ENCODE measurements at regions not wholly inside any gene's neighbourhood (a gene's known extent, or its start where the extent isn't known, plus 50 kb on each side); places are given as distances from the start of the nearest gene placed in this dataset.

DNA sequence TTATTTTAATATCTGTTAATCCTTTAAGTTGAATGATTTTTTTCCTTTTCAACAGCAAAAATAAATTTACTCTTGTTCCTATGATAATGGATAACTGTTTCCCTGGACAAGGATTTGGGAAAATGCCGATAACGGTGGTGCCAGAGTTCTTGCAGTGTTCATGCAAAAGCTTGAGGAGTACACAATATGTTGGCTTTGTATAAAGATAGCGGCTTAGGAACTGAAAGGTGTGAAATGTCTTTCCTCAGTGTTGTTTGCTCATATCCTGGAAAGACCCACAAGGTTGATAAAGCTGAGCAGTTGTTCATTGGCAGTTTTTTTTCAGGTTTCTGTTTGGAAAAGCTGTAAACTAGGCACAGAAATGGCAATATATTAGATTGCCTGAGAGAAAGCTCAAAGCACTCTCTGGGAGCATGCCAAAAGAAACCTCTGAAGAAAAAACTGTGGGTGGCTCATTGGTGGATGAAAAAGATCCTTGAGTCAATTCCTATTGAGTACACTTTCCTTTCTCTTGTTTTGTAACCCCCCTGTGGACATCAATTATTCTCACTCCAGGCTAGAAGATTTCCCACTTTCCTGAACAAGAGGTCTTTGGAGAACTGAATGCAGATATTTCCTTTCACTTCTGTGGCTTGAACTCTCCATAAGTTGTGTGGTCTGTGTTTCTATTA is 117.2 kb upstream of the RGMB start:
- no peak overlapping the region for H3K4me3 ChIP-seq (ENCODE audit: low read depth, low read length, poor library complexity, severe bottlenecking)
- no peaks in the 10 kb centered on the region for H4K20me1 ChIP-seq (ENCODE audit: insufficient read depth, low read length)
- no peak overlapping the region for H3K4me2 ChIP-seq (ENCODE audit: low read length)
- H3K27ac ChIP-seq (ENCODE audit: low read depth, low read length, poor library complexity, severe bottlenecking) = no peak overlapping the region
- H3K79me2 ChIP-seq (ENCODE audit: insufficient read depth, low read length) = no peaks in the 10 kb centered on the region
- H3K36me3 ChIP-seq (ENCODE audit: insufficient read depth, low read length) = no peaks in the 10 kb centered on the region
- no peaks in the 10 kb centered on the region for H3K9me2 ChIP-seq (ENCODE audit: low read depth, low read length)
- H2AFZ ChIP-seq (ENCODE audit: low read length) = no peak overlapping the region
- no peaks in the 10 kb centered on the region for H3K9me3 ChIP-seq (ENCODE audit: low read length)
- no peaks in the 10 kb centered on the region for H3K4me1 ChIP-seq (ENCODE audit: insufficient read depth, low read length, severe bottlenecking)
- H3K27me3 ChIP-seq (ENCODE audit: insufficient read depth, low read length) = no peaks in the 10 kb centered on the region
- TF ChIP-seq EZH2 (IDR thresholded peaks at IDR 0.05; ENCODE audit: borderline replicate concordance, low read length) = no peak
- TF ChIP-seq, protein P1, sequence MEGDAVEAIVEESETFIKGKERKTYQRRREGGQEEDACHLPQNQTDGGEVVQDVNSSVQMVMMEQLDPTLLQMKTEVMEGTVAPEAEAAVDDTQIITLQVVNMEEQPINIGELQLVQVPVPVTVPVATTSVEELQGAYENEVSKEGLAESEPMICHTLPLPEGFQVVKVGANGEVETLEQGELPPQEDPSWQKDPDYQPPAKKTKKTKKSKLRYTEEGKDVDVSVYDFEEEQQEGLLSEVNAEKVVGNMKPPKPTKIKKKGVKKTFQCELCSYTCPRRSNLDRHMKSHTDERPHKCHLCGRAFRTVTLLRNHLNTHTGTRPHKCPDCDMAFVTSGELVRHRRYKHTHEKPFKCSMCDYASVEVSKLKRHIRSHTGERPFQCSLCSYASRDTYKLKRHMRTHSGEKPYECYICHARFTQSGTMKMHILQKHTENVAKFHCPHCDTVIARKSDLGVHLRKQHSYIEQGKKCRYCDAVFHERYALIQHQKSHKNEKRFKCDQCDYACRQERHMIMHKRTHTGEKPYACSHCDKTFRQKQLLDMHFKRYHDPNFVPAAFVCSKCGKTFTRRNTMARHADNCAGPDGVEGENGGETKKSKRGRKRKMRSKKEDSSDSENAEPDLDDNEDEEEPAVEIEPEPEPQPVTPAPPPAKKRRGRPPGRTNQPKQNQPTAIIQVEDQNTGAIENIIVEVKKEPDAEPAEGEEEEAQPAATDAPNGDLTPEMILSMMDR (IDR thresholded peaks at IDR 0.05; ENCODE audit: low read length) = no peak
- H3K9ac ChIP-seq (ENCODE audit: low read length) = no peak overlapping the region
- no peaks in the 10 kb centered on the region for H3F3A ChIP-seq (ENCODE audit: insufficient read depth, low read length)

DNA sequence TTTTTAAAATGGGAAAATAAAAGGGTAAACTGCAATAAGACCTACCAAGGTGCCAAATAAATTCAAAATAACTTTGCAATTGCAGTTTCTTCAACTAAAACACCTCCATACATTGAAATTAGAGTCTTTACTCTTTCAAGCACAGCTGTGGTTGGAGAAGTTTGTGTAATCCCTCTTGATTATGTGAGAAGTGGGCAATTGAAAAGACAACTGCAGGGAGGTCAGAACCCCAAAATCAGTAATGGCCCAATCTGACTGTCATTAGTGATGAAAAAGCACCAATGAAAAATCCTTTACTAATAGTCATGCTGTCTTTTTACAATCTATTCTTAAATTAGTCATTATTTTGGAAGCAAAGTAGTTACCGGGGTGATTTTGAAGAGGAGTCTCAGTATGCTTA is 116.7 kb upstream of the RGMB start:
- Histone ChIP-seq H3K9me3 (ENCODE audit: low read length) (no peaks in the 10 kb centered on the region), H3F3A (ENCODE audit: insufficient read depth, low read length) (no peaks in the 10 kb centered on the region), H3K27me3 (ENCODE audit: insufficient read depth, low read length) (no peaks in the 10 kb centered on the region), H3K9ac (ENCODE audit: low read length) (no peak overlapping the region), H3K4me3 (ENCODE audit: low read depth, low read length, poor library complexity, severe bottlenecking) (no peak overlapping the region), H2AFZ (ENCODE audit: low read length) (no peak overlapping the region), H3K79me2 (ENCODE audit: insufficient read depth, low read length) (no peaks in the 10 kb centered on the region), H3K4me1 (ENCODE audit: insufficient read depth, low read length, severe bottlenecking) (no peaks in the 10 kb centered on the region), H3K27ac (ENCODE audit: low read depth, low read length, poor library complexity, severe bottlenecking) (no peak overlapping the region), H3K9me2 (ENCODE audit: low read depth, low read length) (no peaks in the 10 kb centered on the region), H3K36me3 (ENCODE audit: insufficient read depth, low read length) (no peaks in the 10 kb centered on the region), H3K4me2 (ENCODE audit: low read length) (no peak overlapping the region), H4K20me1 (ENCODE audit: insufficient read depth, low read length) (no peaks in the 10 kb centered on the region)
- no peak for TF ChIP-seq EZH2 (IDR thresholded peaks at IDR 0.05; ENCODE audit: borderline replicate concordance, low read length)
- TF ChIP-seq, protein P1 (IDR thresholded peaks at IDR 0.05; ENCODE audit: low read length) = no peak

DNA sequence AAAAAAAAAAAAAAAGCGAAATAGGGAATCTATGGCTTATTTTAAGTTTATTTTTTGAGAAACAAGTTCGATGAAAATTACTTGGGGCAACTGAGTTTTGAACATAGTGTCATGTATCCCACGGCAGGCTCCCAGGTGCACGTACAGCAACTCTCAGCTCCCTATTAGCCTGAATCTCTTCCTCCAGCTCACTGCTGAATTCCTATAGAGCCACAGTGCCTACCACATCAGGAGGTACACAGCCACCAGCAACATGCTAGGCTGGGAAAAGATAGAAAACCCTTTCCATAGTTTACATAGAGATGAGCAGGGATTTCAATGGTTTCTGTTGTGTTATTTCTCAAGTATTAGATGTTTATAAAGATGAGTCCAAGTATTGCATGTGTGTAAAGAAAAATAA is 115.9 kb upstream of the RGMB start:
- H3K79me2 ChIP-seq (ENCODE audit: insufficient read depth, low read length) = no peaks in the 10 kb centered on the region
- TF ChIP-seq, protein P1 (IDR thresholded peaks at IDR 0.05; ENCODE audit: low read length) = no peak
- TF ChIP-seq EZH2 (IDR thresholded peaks at IDR 0.05; ENCODE audit: borderline replicate concordance, low read length) = no peak
- no peaks in the 10 kb centered on the region for H3F3A ChIP-seq (ENCODE audit: insufficient read depth, low read length)
- no peak overlapping the region for H3K4me3 ChIP-seq (ENCODE audit: low read depth, low read length, poor library complexity, severe bottlenecking)
- no peaks in the 10 kb centered on the region for H3K9me3 ChIP-seq (ENCODE audit: low read length)
- H2AFZ ChIP-seq (ENCODE audit: low read length) = no peak overlapping the region
- no peaks in the 10 kb centered on the region for H3K9me2 ChIP-seq (ENCODE audit: low read depth, low read length)
- no peak overlapping the region for H3K4me2 ChIP-seq (ENCODE audit: low read length)
- no peak overlapping the region for H3K27ac ChIP-seq (ENCODE audit: low read depth, low read length, poor library complexity, severe bottlenecking)
- H4K20me1 ChIP-seq (ENCODE audit: insufficient read depth, low read length) = no peaks in the 10 kb centered on the region
- no peaks in the 10 kb centered on the region for H3K36me3 ChIP-seq (ENCODE audit: insufficient read depth, low read length)
- no peaks in the 10 kb centered on the region for H3K4me1 ChIP-seq (ENCODE audit: insufficient read depth, low read length, severe bottlenecking)
- no peak overlapping the region for H3K9ac ChIP-seq (ENCODE audit: low read length)
- no peaks in the 10 kb centered on the region for H3K27me3 ChIP-seq (ENCODE audit: insufficient read depth, low read length)

All from OCI-LY1 (cell line).